ENCODE measurements at regions not wholly inside any gene's neighbourhood (a gene's known extent, or its start where the extent isn't known, plus 50 kb on each side); places are given as distances from the start of the nearest gene placed in this dataset.

DNA sequence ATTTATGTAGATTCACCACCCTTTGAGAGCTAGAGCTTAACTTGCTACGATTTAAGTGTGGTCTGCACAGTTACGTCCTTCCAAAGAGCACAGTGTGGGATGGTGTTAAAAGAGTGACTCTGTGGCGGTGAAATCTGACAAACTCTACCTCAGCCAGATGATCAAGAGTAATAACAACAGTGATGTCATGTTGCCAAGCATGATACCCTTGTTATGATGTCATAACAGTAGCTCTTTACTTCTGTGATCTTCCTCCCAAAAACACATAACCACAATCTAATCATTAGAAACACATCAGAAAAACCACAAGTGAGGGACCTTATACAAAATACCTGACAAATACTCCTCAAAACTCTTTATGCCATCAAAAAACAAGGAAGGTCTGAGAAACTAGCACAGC lies 649.3 kb downstream of the POM121L12 start:
- Histone ChIP-seq H3K4me3 (ENCODE audit: extremely low read depth in 1 of 4, insufficient read depth in 2 of 4, low read depth in 3 of 4, low read length in 4 of 4) (no peak overlapping the region), H3K56ac (replicated peaks; ENCODE audit: insufficient read length, low read depth, low read length) (no peak overlapping the region), H2BK20ac (ENCODE audit: low read length) (no peak overlapping the region), H3K4me1 (replicated peaks in 1 of 4; ENCODE audit: control insufficient read depth in 3 of 4, insufficient read depth in 4 of 4, low read length in 3 of 4) (no peaks in the 10 kb centered on the region), H2BK120ac (replicated peaks; ENCODE audit: low read depth, low read length) (no peak overlapping the region), H2BK5ac (ENCODE audit: low read depth, low read length) (no peak overlapping the region), H2BK15ac (ENCODE audit: low read length) (no peak overlapping the region), H3K18ac (ENCODE audit: extremely low read depth, low read length) (no peak overlapping the region), H2BK12ac (ENCODE audit: low read depth, low read length) (no peak overlapping the region), H4K91ac (replicated peaks; ENCODE audit: insufficient read length, low read length) (no peak overlapping the region), H2AK5ac (ENCODE audit: low read depth, low read length) (no peak overlapping the region), H3K4me2 (ENCODE audit: insufficient read depth in 1 of 2, low read depth in 2 of 2, low read length in 2 of 2) (no peak overlapping the region), H2AFZ (ENCODE audit: low read length) (no peak overlapping the region), H3K36me3 (ENCODE audit: control insufficient read depth in 2 of 4, insufficient read depth in 4 of 4, low read length in 3 of 4) (no peaks in the 10 kb centered on the region), H3K27me3 (replicated peaks in 1 of 4; ENCODE audit: control insufficient read depth in 3 of 4, extremely low read depth in 1 of 4, insufficient read depth in 3 of 4, low read length in 3 of 4) (peaks cover 0 to 1% (median 0%) of the 10 kb centered on the region in 4 experiments; a peak in 1 of 7 replicates), H4K8ac (ENCODE audit: extremely low read depth, insufficient read depth, low read length) (no peak overlapping the region), H3K79me2 (ENCODE audit: control insufficient read depth in 1 of 2, insufficient read depth in 2 of 2, low read length in 2 of 2) (no peaks in the 10 kb centered on the region), H3K14ac (ENCODE audit: insufficient read length) (no peak overlapping the region), H3K23me2 (ENCODE audit: low read depth, low read length) (no peaks in the 10 kb centered on the region), H3K27ac (ENCODE audit: low read depth, low read length) (no peak overlapping the region), H4K5ac (ENCODE audit: insufficient read length, low read depth, low read length) (no peak overlapping the region), H3K4ac (replicated peaks; ENCODE audit: insufficient read length, low read depth, low read length) (no peak overlapping the region), H3K9me3 (ENCODE audit: insufficient read depth in 2 of 2, low read depth in 1 of 2, low read length in 1 of 2) (no peaks in the 10 kb centered on the region), H3K23ac (ENCODE audit: insufficient read length) (no peak overlapping the region), H3K79me1 (ENCODE audit: low read depth, low read length) (no peaks in the 10 kb centered on the region), H4K20me1 (replicated peaks in 1 of 2; ENCODE audit: control insufficient read depth in 1 of 2, insufficient read depth in 2 of 2, low read length in 2 of 2) (no peaks in the 10 kb centered on the region), H3K9ac (replicated peaks in 1 of 4; ENCODE audit: extremely low read depth in 1 of 4, low read depth in 3 of 4, low read length in 3 of 4) (no peak overlapping the region)
- no peak for FAIRE-seq
- 98% methylated on average over 3 of the region's 3 CpGs; no CpG with 5 or more reads in 1 of the 2 experiments for WGBS, 2 experiments (ENCODE audit: extremely low coverage in 1 of 2, insufficient coverage in 1 of 2, insufficient read length in 1 of 2, insufficient replicate concordance in 2 of 2, low coverage in 1 of 2, low lambda C conversion rate in 2 of 2, missing lambda C conversion rate in 1 of 2)
- ChIA-PET CTCF (ENCODE audit: partially characterized antibody) (no interaction called here), POLR2A (ENCODE audit: partially characterized antibody) (no interaction called here)
- TF ChIP-seq KDM5A (IDR thresholded peaks at IDR 0.05; ENCODE audit: low read length) = no peak
- no peak for TF ChIP-seq PHF8 (conservative IDR thresholded peaks at IDR 0.05; ENCODE audit: low read depth, low read length)
- TF ChIP-seq TCF12 (IDR thresholded peaks at IDR 0.05; ENCODE audit: low read depth, low read length) = no peak
- no peak for TF ChIP-seq POLR2AphosphoS5 (IDR thresholded peaks at IDR 0.05; ENCODE audit: low read depth, low read length)
- TF ChIP-seq BCL11A (IDR thresholded peaks at IDR 0.05; ENCODE audit: low read depth in 2 of 2, low read length in 2 of 2) = no peak
- TF ChIP-seq MAFK (IDR thresholded peaks at IDR 0.05; ENCODE audit: low read depth, low read length) = no peak
- TF ChIP-seq SAP30 (IDR thresholded peaks at IDR 0.05; ENCODE audit: insufficient read depth, insufficient replicate concordance, low read length) = no peak
- TF ChIP-seq RFX5 (IDR thresholded peaks at IDR 0.05; ENCODE audit: borderline replicate concordance, low read depth, low read length) = no peak
- TF ChIP-seq TAF1 (IDR thresholded peaks at IDR 0.05; ENCODE audit: low read depth, low read length) = no peak
- no peak for TF ChIP-seq GTF2F1 (IDR thresholded peaks at IDR 0.05; ENCODE audit: borderline replicate concordance, low read depth, low read length)
- DNase-seq (ENCODE audit: low read depth in 1 of 2, low spot score in 2 of 2) = no peak

Measured in H1 (cell line).